MCF 10A (cell line): ENCODE measurements at regions not wholly inside any gene's neighbourhood (a gene's known extent, or its start where the extent isn't known, plus 50 kb on each side); places are given as distances from the start of the nearest gene placed in this dataset.

Experiments
- BruUV-seq: library from RNA; stranded (reverse); fragments of 400-500 nt; replicated peaks from 2 replicates; lab custom pipeline; 2021; lab: Mats Ljungman, UMichigan
- CTCF ChIA-PET: fragments of 300-600 bp; sonication (Branson Sonifier 250); formaldehyde crosslinking; extraction: SDS; loops from one replicate; lab custom pipeline; 2021; ENCODE audit warnings: antibody characterized with exemption, inconsistent platforms; lab: Yijun Ruan, JAX
- POLR2A ChIA-PET: fragments of 300-600, 350-650 bp; sonication (Branson Sonifier 250); formaldehyde crosslinking; extraction: SDS; loops from one replicate; lab custom pipeline; 2020; ENCODE audit warnings: antibody characterized with exemption, inconsistent platforms; lab: Yijun Ruan, JAX
- DNase-seq: peaks from one replicate; pipeline ENCODE4 v3.0.0-alpha.2; 2018; ENCODE audit not compliant: unreplicated experiment
- H3K27ac Mint-ChIP-seq: one replicate; pipeline ENCODE4 v1.8.0; 2022; ENCODE audit warnings: mild to moderate bottlenecking, low read depth, mixed read lengths; ENCODE audit not compliant: unreplicated experiment
- H3K27me3 Mint-ChIP-seq: one replicate; pipeline ENCODE4 v1.8.0; 2022; ENCODE audit warnings: mixed read lengths; ENCODE audit not compliant: insufficient read depth, unreplicated experiment
- H3K36me3 Mint-ChIP-seq: one replicate; pipeline ENCODE4 v1.8.0; 2022; ENCODE audit warnings: mild to moderate bottlenecking, moderate library complexity, mixed read lengths; ENCODE audit not compliant: insufficient read depth, unreplicated experiment
- H3K4me1 Mint-ChIP-seq: one replicate; pipeline ENCODE4 v1.8.0; 2022; ENCODE audit warnings: mixed read lengths; ENCODE audit not compliant: insufficient read depth, unreplicated experiment
- H3K4me3 Mint-ChIP-seq: one replicate; pipeline ENCODE4 v1.8.0; 2022; ENCODE audit warnings: mild to moderate bottlenecking, moderate library complexity, mixed read lengths; ENCODE audit not compliant: unreplicated experiment
- H3K9me3 Mint-ChIP-seq: one replicate; pipeline ENCODE4 v1.8.0; 2022; ENCODE audit warnings: mixed read lengths; ENCODE audit not compliant: unreplicated experiment
- CTCF ChIP-seq: fragments of 200-600 bp; IDR thresholded peaks from one replicate; pipeline ENCODE4 v1.8.0; 2022; ENCODE audit warnings: antibody characterized with exemption, mild to moderate bottlenecking; ENCODE audit not compliant: unreplicated experiment
- intact Hi-C: fragments of 100-400 bp; cut with micrococcal nuclease; formaldehyde crosslinking; loops from 2 replicates; pipeline ENCODE4 v1.14.1; 2022

- no peak for TF ChIP-seq CTCF
- intact Hi-C loops = no loop called here
- Mint-ChIP-seq H3K4me1 (no peaks in the 10 kb centered on the region), H3K9me3 (no peaks in the 10 kb centered on the region), H3K27ac (no peak overlapping the region), H3K36me3 (no peaks in the 10 kb centered on the region), H3K27me3 (peaks cover 22% of the 10 kb centered on the region), H3K4me3 (no peak overlapping the region)
- BruUV-seq = no TSS peak
- ChIA-PET POLR2A (interaction anchor here (0.6 kb wide), 1 partner anchor 220 kb away, joined by 3 read pairs; no protein-coding TSS in a partner anchor), CTCF (no interaction called here)
- no peak for DNase-seq
Measured at GRCh38 chr1:29749024-29749945, 513.0 kb downstream of the PTPRU start.

- no peak for DNase-seq
- POLR2A ChIA-PET = interaction anchor here (0.6 kb wide), 1 partner anchor 218 kb away, joined by 3 read pairs; no protein-coding TSS in a partner anchor
- BruUV-seq = no TSS peak
- no peak for TF ChIP-seq CTCF
- Mint-ChIP-seq H3K27me3 (peaks cover 27% of the 10 kb centered on the region), H3K9me3 (no peaks in the 10 kb centered on the region), H3K36me3 (no peaks in the 10 kb centered on the region), H3K4me3 (no peak overlapping the region), H3K4me1 (no peaks in the 10 kb centered on the region), H3K27ac (no peak overlapping the region)
- intact Hi-C loops = no loop called here
- CTCF ChIA-PET = interaction anchor here (0.6 kb wide), 1 partner anchor 370 kb away, joined by 4 read pairs; no protein-coding TSS in a partner anchor
Measured at GRCh38 chr1:29747196-29747595, 510.9 kb downstream of the PTPRU start.

- CTCF ChIA-PET = interaction anchor here (0.6 kb wide), 1 partner anchor 369 kb away, joined by 4 read pairs; no protein-coding TSS in a partner anchor
- Mint-ChIP-seq H3K36me3 (no peaks in the 10 kb centered on the region), H3K27me3 (peaks cover 27% of the 10 kb centered on the region), H3K9me3 (no peaks in the 10 kb centered on the region), H3K27ac (no peak overlapping the region), H3K4me1 (no peaks in the 10 kb centered on the region), H3K4me3 (no peak overlapping the region)
- POLR2A ChIA-PET = interaction anchor here (1.2 kb wide), 1 partner anchor 29 kb away, joined by 3 read pairs; no protein-coding TSS in a partner anchor
- no peak for TF ChIP-seq CTCF
- DNase-seq = no peak
- BruUV-seq = no TSS peak
- intact Hi-C loops = no loop called here
Measured at GRCh38 chr1:29746076-29746665, 509.8 kb downstream of the PTPRU start.
